A673 (cell line): ENCODE measurements at regions not wholly inside any gene's neighbourhood (a gene's known extent, or its start where the extent isn't known, plus 50 kb on each side); places are given as distances from the start of the nearest gene placed in this dataset.

ENCODE experiments used
- BruUV-seq: library from RNA; stranded (reverse); fragments of 400-500 nt; replicated peaks from 2 replicates; lab custom pipeline; 2021; lab: Mats Ljungman, UMichigan
- CTCF ChIA-PET: fragments of 300-600 bp; sonication (Branson Sonifier 250); formaldehyde crosslinking; loops from one replicate; lab custom pipeline; 2022; ENCODE audit warnings: antibody characterized with exemption; lab: Charles Lee
- POLR2A ChIA-PET: fragments of 300-600 bp; sonication (Branson Sonifier 250); formaldehyde crosslinking; loops from one replicate; lab custom pipeline; 2022; ENCODE audit warnings: antibody characterized with exemption; ENCODE audit not compliant: low non-redundant PET; lab: Charles Lee
- DNase-seq: peaks from one replicate; pipeline ENCODE4 v3.0.0-alpha.2; 2015; ENCODE audit warnings: low spot score
- H3K27ac ChIP-seq: fragments of 200-600 bp; sonication (generic); 2 replicates; pipeline ENCODE4 v1.5.1; 2016; ENCODE audit warnings: mixed run types, low read depth, mild to moderate bottlenecking, mixed read lengths, antibody characterized with exemption, low read length; ENCODE audit not compliant: poor library complexity, severe bottlenecking
- H3K27me3 ChIP-seq: fragments of 200-600 bp; sonication (generic); replicated peaks from 2 replicates; pipeline ENCODE4 v1.6.1; 2017; ENCODE audit warnings: mixed run types, low read depth, mild to moderate bottlenecking, mixed read lengths, antibody characterized with exemption, low read length; ENCODE audit not compliant: insufficient read depth, poor library complexity
- H3K36me3 ChIP-seq: fragments of 200-600 bp; sonication (generic); 2 replicates; pipeline ENCODE4 v1.6.1; 2016; ENCODE audit warnings: mixed run types, mild to moderate bottlenecking, mixed read lengths, antibody characterized with exemption, low read length; ENCODE audit not compliant: insufficient read depth, poor library complexity, severe bottlenecking
- H3K4me1 ChIP-seq: fragments of 200-600 bp; sonication (generic); 2 replicates; pipeline ENCODE4 v1.6.1; 2017; ENCODE audit warnings: mixed run types, mild to moderate bottlenecking, mixed read lengths, antibody characterized with exemption, low read length; ENCODE audit not compliant: insufficient read depth, poor library complexity, severe bottlenecking
- H3K4me3 ChIP-seq: fragments of 200-600 bp; sonication (generic); 2 replicates; pipeline ENCODE4 v1.5.1; 2016; ENCODE audit warnings: low read depth, mixed run types, mild to moderate bottlenecking, mixed read lengths, low read length; ENCODE audit not compliant: poor library complexity, severe bottlenecking
- H3K9me3 ChIP-seq: fragments of 200-600 bp; sonication (generic); 2 replicates; pipeline ENCODE4 v1.6.1; 2016; ENCODE audit warnings: mixed run types, low read depth, mild to moderate bottlenecking, mixed read lengths, antibody characterized with exemption, low read length; ENCODE audit not compliant: poor library complexity, severe bottlenecking
- EZH2 ChIP-seq: fragments of 200-600 bp; sonication (generic); IDR thresholded peaks from 2 replicates; pipeline ENCODE4 v1.6.1; 2017; ENCODE audit warnings: borderline replicate concordance, low read depth, mild to moderate bottlenecking, mixed read lengths, antibody characterized with exemption, low read length; ENCODE audit not compliant: poor library complexity, severe bottlenecking
- intact Hi-C: fragments of 100-400 bp; cut with micrococcal nuclease; formaldehyde crosslinking; loops from one replicate; pipeline ENCODE4 v1.10.0; 2022; ENCODE audit not compliant: unreplicated experiment
- TF ChIP-seq, protein P1 (sequence below): fragments of 300-800, 200-600 bp; sonication (generic); conservative IDR thresholded peaks from 2 replicates; pipeline ENCODE4 v1.5.1; 2017; ENCODE audit warnings: low read depth, mild to moderate bottlenecking, antibody characterized with exemption, low read length, moderate library complexity, mixed read lengths

DNA sequence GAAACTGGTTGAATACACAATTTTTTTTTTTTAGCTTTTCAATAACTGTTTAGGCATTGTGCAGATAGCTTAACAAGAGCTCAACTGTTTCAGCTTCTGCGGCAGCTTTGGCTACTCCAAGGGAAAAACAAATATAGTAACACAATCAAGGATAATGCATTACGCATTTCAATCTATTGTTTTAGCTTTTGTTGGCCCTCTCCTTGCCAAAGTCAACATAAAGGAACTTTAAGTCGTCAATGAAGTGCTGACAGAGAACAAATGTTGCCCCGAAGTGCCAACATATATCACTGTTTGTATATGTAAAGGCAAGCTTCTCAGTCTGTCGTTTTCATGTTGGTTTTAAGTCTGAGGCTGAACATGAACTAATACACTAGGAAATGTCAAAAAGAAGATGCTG lies 1087.4 kb upstream of the FLRT2 start:
- ChIA-PET CTCF (no interaction called here), POLR2A (no interaction called here)
- no peaks in the 10 kb centered on the region for H3K27me3 ChIP-seq
- BruUV-seq = no TSS peak
- no peak for TF ChIP-seq EZH2
- TF ChIP-seq, protein P1, sequence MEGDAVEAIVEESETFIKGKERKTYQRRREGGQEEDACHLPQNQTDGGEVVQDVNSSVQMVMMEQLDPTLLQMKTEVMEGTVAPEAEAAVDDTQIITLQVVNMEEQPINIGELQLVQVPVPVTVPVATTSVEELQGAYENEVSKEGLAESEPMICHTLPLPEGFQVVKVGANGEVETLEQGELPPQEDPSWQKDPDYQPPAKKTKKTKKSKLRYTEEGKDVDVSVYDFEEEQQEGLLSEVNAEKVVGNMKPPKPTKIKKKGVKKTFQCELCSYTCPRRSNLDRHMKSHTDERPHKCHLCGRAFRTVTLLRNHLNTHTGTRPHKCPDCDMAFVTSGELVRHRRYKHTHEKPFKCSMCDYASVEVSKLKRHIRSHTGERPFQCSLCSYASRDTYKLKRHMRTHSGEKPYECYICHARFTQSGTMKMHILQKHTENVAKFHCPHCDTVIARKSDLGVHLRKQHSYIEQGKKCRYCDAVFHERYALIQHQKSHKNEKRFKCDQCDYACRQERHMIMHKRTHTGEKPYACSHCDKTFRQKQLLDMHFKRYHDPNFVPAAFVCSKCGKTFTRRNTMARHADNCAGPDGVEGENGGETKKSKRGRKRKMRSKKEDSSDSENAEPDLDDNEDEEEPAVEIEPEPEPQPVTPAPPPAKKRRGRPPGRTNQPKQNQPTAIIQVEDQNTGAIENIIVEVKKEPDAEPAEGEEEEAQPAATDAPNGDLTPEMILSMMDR = no peak
- H3K36me3 ChIP-seq = no peaks in the 10 kb centered on the region
- no peak for DNase-seq
- intact Hi-C loops = no loop called here
- no peak overlapping the region for H3K4me3 ChIP-seq
- H3K9me3 ChIP-seq = no peaks in the 10 kb centered on the region
- H3K27ac ChIP-seq = no peak overlapping the region
- H3K4me1 ChIP-seq = no peaks in the 10 kb centered on the region

DNA sequence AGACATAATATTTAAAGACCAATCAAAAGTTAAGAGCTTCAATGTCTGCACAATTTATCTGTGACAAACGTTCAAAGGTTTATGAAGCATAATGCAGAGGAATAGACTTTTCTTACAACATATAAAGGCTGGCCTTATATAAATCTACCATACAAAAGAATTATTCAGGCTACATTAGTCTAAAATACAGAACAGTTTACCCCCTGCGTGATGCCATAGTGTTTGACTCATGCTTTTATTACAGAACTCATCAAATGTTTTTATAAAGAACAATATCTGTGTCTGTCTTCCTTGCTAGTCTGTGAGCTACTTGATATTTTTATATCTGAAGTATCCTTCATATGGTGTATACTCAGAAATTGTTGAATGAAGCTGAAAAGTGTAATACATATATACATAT lies 1084.5 kb upstream of the FLRT2 start:
- no peak for DNase-seq
- BruUV-seq = no TSS peak
- H3K36me3 ChIP-seq = no peaks in the 10 kb centered on the region
- H3K4me1 ChIP-seq = no peaks in the 10 kb centered on the region
- intact Hi-C loops = no loop called here
- H3K27ac ChIP-seq = no peak overlapping the region
- no peak overlapping the region for H3K4me3 ChIP-seq
- POLR2A ChIA-PET = interaction anchor here (0.6 kb wide), 1 partner anchor 117 kb away, joined by 10 read pairs; no protein-coding TSS in a partner anchor
- CTCF ChIA-PET = no interaction called here
- TF ChIP-seq EZH2 = no peak
- TF ChIP-seq, protein P1 = no peak
- no peaks in the 10 kb centered on the region for H3K9me3 ChIP-seq
- H3K27me3 ChIP-seq = no peaks in the 10 kb centered on the region

DNA sequence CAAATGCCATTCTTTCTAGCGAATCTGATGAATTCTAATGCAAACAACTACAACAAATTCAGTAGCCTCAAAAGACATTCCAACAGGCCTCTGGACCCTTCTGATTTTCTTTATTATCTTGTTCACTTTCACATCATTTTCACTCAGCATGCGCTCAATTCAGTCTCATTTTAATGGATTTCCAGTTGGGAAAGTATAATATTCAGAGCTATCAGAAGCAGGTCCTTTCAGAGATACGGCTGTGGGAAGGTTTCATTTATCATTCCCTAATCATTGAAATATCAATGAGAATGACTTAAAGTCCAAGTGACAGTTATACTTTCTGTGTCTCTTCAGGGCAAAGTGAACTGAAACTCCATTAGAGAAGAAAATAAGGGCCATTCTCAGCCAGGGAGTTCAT lies 1083.7 kb upstream of the FLRT2 start:
- BruUV-seq = no TSS peak
- Histone ChIP-seq H3K36me3 (no peaks in the 10 kb centered on the region), H3K9me3 (no peaks in the 10 kb centered on the region), H3K4me1 (no peaks in the 10 kb centered on the region), H3K27me3 (no peaks in the 10 kb centered on the region), H3K27ac (no peak overlapping the region), H3K4me3 (no peak overlapping the region)
- TF ChIP-seq, protein P1 = no peak
- no peak for TF ChIP-seq EZH2
- DNase-seq = no peak
- POLR2A ChIA-PET = interaction anchor here (0.6 kb wide), 1 partner anchor 118 kb away, joined by 10 read pairs; no protein-coding TSS in a partner anchor
- intact Hi-C loops = no loop called here
- CTCF ChIA-PET = no interaction called here
